ENCODE measurements at regions not wholly inside any gene's neighbourhood (a gene's known extent, or its start where the extent isn't known, plus 50 kb on each side); places are given as distances from the start of the nearest gene placed in this dataset.

- TF ChIP-seq CTCF (IDR thresholded peaks at IDR 0.05; ENCODE audit: low read length) (no peak), EZH2 (IDR thresholded peaks at IDR 0.05; ENCODE audit: borderline replicate concordance, low read length) (no peak)
Measured at GRCh38 chr5:130237721-130238120, 333.5 kb downstream of the CHSY3 start.
